ENCODE measurements at regions not wholly inside any gene's neighbourhood (a gene's known extent, or its start where the extent isn't known, plus 50 kb on each side); places are given as distances from the start of the nearest gene placed in this dataset.

DNA sequence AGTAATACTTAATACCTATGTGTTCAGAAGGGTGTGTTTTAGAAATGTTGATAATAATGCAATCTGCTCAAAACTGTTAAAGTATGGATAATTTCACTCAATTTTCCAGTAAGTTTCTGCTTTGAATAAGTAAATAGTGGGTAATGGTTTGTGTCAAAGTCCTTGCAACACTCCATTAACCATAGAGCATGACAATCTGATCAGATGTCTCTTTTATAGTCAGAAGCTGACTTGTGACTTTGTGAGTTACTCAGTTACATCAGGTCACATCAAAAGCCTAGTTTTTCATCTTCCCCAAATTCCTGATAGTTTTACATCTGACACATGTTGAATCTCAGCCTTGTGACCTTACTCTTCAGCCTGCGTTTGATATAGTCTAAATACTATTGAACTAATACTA, 338.0 kb downstream of the EFNB2 start:
- no peak overlapping the region for H3K27ac Mint-ChIP-seq (ENCODE audit: unreplicated experiment)

DNA sequence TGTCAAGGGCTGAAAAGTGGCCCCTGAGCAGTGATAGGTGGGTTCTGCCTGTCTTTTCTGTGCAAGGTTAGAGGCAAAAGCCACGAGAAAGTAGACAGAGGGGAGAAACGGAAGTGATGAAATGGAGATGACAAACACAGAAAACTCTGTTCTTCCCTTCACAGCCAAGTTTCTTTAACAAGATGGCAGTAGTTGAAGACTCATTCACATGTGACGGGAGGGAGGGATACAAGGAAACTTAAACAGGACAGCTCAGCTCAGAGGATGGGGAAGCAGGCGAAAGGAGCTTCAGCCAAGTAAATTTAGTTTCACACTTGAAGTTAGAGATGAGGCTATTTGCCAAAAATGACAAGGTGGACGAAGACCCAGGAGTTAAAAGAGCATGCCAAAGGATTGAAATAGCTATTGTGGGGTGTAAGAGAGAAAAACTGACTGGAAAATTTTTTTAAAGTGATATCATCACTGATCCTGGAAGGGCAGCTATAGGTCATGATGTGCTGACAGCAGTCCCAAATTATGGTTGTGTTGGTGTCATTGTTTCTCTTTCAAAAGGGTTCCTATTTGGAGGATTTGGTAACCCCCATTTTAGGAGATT, 347.9 kb downstream of the EFNB2 start:
- H3K4me3 Mint-ChIP-seq (ENCODE audit: unreplicated experiment) = no peak overlapping the region
- H3K27me3 Mint-ChIP-seq (ENCODE audit: low read depth) = no peaks in the 10 kb centered on the region
- no peak overlapping the region for H3K27ac Mint-ChIP-seq (ENCODE audit: unreplicated experiment)
- DNase-seq (ENCODE audit: low spot score) = no peak
- peaks cover 10% of the 10 kb centered on the region for H3K4me1 Mint-ChIP-seq (ENCODE audit: low read depth)
- no peaks in the 10 kb centered on the region for H3K36me3 Mint-ChIP-seq (ENCODE audit: low read depth)
- TF ChIP-seq CTCF (IDR thresholded peaks at IDR 0.05) = no peak
- no peaks in the 10 kb centered on the region for H3K9me3 Mint-ChIP-seq (ENCODE audit: low read depth)

More for the DNA sequence above, 338.0 kb downstream of the EFNB2 start:
- Mint-ChIP-seq H3K4me3 (ENCODE audit: unreplicated experiment) (no peak overlapping the region), H3K9me3 (ENCODE audit: low read depth) (peaks cover 12% of the 10 kb centered on the region), H3K36me3 (ENCODE audit: low read depth) (peaks cover 1% of the 10 kb centered on the region), H3K27me3 (ENCODE audit: low read depth) (no peaks in the 10 kb centered on the region), H3K4me1 (ENCODE audit: low read depth) (no peaks in the 10 kb centered on the region)
- no peak for DNase-seq (ENCODE audit: low spot score)
- TF ChIP-seq CTCF (IDR thresholded peaks at IDR 0.05) = no peak

DNA sequence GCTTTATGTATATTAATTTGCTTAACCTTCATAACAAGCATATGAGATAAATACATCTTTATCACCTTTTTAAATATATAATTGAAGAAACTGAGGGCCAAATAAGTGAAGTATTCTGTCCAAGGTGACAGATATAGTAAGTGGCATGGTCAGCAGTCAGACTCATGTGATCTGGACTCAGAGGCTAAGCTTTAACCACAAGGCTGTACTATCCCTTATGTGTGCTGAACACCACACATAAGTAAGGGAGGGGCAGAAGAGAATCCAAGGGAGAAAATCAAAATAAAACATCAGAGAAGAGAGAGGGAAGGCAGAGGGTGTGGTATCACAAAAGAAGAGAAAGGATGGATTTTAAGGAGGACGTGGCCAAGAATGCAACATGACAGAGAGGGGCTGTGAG, 348.4 kb downstream of the EFNB2 start:
- Mint-ChIP-seq H3K27me3 (ENCODE audit: low read depth) (no peaks in the 10 kb centered on the region), H3K4me1 (ENCODE audit: low read depth) (peaks cover 15% of the 10 kb centered on the region), H3K4me3 (ENCODE audit: unreplicated experiment) (no peak overlapping the region), H3K27ac (ENCODE audit: unreplicated experiment) (no peak overlapping the region), H3K36me3 (ENCODE audit: low read depth) (no peaks in the 10 kb centered on the region), H3K9me3 (ENCODE audit: low read depth) (no peaks in the 10 kb centered on the region)
- no peak for TF ChIP-seq CTCF (IDR thresholded peaks at IDR 0.05)
- no peak for DNase-seq (ENCODE audit: low spot score)

DNA sequence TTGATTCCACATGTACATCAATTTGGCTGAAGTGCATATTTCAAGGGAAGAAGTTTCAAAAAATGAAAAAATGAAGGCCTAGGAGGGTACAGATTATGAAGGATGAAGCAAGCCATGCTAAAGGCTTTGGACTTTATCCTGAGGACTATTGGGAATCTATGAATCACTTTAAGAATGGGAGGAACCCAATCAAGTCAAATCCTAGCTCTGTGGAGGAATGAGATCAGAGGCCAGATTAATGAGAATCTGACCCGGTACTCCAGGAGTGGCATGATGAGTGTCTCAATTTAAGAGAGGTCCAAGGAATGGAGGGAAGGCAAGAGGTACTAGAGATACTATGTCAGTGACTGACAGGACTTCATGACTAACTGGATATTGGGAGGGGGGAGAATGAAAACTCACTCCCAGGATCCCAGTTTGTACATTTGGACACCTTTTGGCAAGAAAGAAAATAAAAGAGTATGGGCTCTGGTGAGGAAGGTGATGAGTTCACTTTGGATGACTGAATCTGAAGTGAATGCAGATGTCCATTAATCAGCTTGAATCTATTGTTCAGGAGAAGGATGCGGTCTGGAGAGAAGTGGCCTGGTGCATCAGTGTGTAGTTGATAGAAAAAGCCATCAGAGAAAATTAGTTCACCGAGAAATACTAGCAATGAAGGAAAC, 349.0 kb downstream of the EFNB2 start:
- Mint-ChIP-seq H3K27me3 (ENCODE audit: low read depth) (no peaks in the 10 kb centered on the region), H3K9me3 (ENCODE audit: low read depth) (no peaks in the 10 kb centered on the region), H3K36me3 (ENCODE audit: low read depth) (no peaks in the 10 kb centered on the region), H3K4me3 (ENCODE audit: unreplicated experiment) (no peak overlapping the region), H3K4me1 (ENCODE audit: low read depth) (peaks cover 16% of the 10 kb centered on the region), H3K27ac (ENCODE audit: unreplicated experiment) (no peak overlapping the region)
- DNase-seq (ENCODE audit: low spot score) = no peak
- no peak for TF ChIP-seq CTCF (IDR thresholded peaks at IDR 0.05)

GRCh38 chr13:106184790-106185189, 350.7 kb downstream of the EFNB2 start:
- peaks cover 16% of the 10 kb centered on the region for H3K4me1 Mint-ChIP-seq (ENCODE audit: low read depth)
- H3K27me3 Mint-ChIP-seq (ENCODE audit: low read depth) = no peaks in the 10 kb centered on the region
- no peak for DNase-seq (ENCODE audit: low spot score)
- H3K9me3 Mint-ChIP-seq (ENCODE audit: low read depth) = peaks cover 9% of the 10 kb centered on the region
- peaks cover 2% of the 10 kb centered on the region for H3K36me3 Mint-ChIP-seq (ENCODE audit: low read depth)
- no peak overlapping the region for H3K4me3 Mint-ChIP-seq (ENCODE audit: unreplicated experiment)
- no peak overlapping the region for H3K27ac Mint-ChIP-seq (ENCODE audit: unreplicated experiment)
- TF ChIP-seq CTCF (IDR thresholded peaks at IDR 0.05) = no peak

Data from chondrocyte (in vitro differentiated cells).